Stimulated activated CD4-positive, alpha-beta T cell treated with anti-CD3 and anti-CD28 coated beads, Interleukin-12 subunit alpha, Interleukin-12 subunit beta, amount 100 ng/mL, for 4 hours (primary cell): ENCODE measurements at regions not wholly inside any gene's neighbourhood (a gene's known extent, or its start where the extent isn't known, plus 50 kb on each side); places are given as distances from the start of the nearest gene placed in this dataset.
A peak's percentile ranks its signal among the peaks of the same experiment; 100 is the strongest.

Source experiments
- DNase-seq: peaks from one replicate; pipeline ENCODE4 v3.0.0-alpha.2; 2020

DNA sequence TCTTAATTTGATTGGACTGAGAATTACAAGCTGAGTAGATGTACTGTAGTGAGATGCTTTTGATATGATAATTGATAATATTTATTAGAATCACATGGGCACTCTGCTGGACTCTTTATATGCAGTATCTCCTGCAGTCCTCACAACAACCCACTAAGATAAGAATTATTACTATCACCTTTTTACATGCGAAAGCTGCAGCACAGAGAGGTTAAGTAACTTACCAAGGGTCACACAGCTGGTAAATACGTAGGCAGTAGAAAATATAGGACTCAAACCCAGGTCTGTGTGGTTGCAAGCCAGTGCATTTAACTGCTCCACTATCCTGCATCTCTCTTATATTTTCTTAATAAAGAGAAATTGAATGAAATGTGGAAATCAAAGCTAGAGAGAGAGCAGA, 392.8 kb upstream of the RORA start:
- no peak for DNase-seq

DNA sequence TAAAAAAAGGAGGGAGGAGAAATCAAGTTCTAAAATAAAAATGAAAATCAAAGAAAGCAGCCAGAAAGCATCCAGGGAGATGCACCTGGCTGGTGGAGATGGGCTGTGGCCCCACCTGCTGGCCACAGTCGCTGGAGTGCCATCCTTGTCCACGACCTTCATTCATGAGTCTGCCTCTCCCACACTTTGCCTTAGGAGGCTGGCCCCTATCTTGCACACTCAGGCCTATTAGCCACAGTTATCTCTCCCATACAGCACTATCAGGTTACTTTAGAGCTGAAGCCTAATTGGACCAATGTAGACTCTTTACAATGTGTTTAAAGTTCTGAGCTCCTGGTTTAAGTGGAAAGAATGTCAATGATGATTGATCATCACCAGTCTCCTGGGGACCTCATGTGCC, 392.0 kb upstream of the RORA start:
- DNase-seq = peak; percentile 1

DNA sequence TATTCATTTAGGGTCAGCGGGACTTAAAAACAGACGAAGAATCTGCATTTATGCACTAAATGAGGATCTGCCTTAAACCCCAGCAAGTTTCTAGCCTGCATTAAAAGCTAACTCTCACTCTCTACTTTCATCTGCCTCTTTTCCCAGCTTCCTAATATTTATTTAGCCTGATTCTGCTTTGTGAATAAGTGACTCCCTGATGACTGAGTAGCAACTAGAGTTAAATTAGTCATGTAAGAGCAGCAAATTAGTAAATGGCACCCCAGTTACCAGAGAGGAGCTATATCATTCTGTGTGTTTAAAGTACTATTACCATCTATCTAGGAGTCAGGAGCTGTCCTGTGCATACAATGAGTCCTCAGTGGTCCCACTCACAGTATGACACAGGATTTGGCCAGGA, 391.0 kb upstream of the RORA start:
- no peak for DNase-seq

- no peak for DNase-seq
Observed at GRCh38 chr15:61613729-61614128, 384.6 kb upstream of the RORA start.

DNA sequence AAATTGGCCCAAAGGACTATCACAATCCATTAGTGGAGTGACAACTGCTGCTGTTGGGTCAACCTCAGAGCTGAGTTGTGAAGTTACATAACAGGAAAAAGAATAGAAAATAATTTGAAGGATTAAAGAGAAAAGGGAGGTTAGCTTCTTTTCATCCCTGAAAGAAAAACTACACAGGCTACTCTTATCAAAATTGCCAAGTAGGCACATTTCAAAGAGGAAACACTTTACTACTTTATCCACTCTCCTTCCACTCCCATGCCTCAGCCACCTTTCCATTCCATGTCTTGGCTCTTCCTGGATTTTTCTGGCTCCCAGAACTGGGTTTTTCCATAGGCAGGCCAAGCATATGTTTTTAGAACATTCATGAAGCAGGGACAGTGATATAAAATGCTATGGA, 384.0 kb upstream of the RORA start:
- no peak for DNase-seq

DNA sequence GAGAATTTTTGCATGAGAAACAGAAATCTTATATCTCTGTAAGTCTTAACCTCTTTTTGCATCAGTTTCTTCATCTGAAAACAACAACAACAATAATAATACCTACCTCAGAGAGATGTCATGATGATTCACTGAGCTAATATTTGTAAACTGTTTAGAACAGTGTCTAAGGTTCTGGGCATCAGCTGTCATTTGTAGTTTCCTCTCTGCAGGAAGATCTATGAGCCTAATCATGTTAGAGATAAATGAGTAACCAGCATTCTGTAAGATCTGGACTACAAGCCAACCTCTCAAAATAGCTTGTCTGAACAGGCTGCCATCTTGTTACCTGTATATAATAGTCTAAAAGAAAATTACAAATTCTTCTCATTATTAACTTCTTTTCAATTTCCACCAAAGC, 383.0 kb upstream of the RORA start:
- no peak for DNase-seq

- no peak for DNase-seq
Observed at GRCh38 chr15:61605343-61605742, 376.2 kb upstream of the RORA start.

DNA sequence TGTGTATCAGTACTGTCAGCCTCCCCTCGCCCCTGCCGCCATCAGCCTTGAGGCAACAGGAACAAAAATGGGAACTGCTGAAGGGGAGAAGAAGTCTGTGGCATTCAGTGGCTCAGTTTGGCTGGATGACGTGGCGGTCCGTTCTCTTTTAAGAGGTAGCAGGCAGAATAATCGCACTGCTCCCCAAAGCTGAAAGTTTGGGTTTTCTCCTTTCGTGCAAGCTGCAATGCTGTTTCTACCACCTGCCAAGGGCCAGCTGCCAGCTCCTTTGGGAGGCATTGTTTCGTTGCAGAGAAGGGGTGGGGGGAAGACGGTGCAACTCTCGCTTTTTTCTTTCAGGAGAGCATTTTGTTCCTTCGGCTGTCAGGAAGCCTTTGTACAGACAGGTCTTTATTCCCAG, 369.6 kb upstream of the RORA start:
- DNase-seq = no peak

- DNase-seq = no peak
Observed at GRCh38 chr15:61584410-61584809, 355.3 kb upstream of the RORA start.

- DNase-seq = no peak
Observed at GRCh38 chr15:61582092-61582491, 353.0 kb upstream of the RORA start.

DNA sequence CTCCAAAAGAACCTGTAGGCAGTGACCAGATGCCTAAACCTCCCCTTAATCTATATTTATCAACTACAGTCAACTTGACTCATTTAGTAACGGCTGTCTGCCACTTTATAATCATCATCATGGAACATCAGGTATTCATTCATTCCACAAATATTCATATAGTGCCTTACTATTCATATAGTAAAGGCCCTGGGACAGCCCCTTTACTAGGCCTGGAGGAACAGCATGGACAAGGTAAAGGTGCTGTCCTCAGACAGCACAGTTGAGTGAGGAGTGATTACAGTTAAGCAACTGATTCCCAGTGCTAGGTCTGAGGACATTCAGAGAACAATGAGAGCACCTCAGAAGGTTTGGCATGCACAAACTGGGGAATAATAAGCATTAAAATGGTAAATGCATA, 346.5 kb upstream of the RORA start:
- DNase-seq = no peak

DNA sequence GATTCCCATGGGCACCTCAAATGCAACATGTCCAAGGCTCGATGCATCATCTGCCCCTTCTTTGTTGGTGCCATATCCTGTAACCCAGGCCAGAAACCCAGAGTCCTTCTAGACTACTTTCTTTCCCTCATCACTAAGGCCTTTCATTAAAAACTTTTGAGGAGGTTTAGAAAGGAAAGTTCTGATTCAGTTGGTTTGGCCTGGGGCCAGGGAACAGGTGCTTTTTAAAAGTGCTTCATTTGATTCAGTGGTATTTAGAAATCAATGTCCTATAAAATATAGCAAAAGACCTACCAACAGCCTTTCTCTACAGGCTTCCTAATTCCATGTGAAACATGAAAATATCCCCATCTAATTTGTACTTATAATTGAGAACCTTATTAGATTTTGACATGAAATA, 341.9 kb upstream of the RORA start:
- no peak for DNase-seq

DNA sequence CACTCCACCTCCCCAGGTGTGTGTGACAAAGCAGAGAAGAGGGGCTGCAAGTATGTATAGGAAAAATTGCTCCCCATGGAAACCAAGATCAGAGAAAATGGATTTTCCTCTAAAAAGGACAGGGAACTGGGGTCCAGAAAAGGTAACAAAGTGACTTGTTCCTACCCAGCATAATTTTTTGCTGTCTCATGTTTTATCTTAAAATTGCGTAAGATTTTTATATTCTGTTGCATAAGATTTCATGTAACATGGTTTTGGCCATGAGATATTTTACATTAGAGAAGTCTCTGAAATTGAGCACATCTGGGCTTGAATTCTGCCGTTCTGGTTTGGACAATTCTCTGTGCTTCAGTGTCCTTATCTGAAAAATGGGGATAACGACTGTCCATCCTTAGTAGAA, 335.7 kb upstream of the RORA start:
- DNase-seq = no peak

GRCh38 chr15:61558172-61559136, 329.4 kb upstream of the RORA start:
- no peak for DNase-seq

DNA sequence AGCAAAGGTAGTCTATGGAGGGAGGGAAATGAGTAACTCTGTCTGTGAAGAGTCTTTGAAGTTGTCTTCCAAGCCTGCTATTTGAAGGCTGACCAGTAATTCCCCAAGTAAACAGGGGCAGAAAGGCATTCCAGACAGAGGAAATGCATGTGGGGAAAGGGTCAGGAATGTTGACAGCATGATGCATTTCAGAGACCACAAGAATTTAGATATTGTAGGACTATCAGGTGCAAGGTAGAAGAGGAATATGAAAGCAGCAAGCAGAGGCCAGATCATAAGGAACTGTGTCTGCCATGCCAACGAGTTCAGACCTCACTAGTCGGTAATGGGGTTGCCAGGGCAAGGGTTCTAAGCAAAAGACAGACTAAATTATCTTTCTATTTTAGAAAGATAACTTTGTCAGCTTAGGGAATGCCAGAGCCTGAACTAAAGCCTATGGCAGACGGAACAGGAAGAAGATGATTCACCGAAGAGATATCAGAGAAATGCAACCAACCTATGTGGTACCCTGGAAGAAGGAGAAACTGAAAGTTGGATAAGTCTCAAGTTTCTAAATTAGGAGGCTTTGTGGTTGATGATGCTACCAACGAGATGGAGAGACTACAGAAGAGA, 327.0 kb upstream of the RORA start:
- no peak for DNase-seq

- no peak for DNase-seq
Observed at GRCh38 chr15:61549727-61550126, 320.6 kb upstream of the RORA start.

DNA sequence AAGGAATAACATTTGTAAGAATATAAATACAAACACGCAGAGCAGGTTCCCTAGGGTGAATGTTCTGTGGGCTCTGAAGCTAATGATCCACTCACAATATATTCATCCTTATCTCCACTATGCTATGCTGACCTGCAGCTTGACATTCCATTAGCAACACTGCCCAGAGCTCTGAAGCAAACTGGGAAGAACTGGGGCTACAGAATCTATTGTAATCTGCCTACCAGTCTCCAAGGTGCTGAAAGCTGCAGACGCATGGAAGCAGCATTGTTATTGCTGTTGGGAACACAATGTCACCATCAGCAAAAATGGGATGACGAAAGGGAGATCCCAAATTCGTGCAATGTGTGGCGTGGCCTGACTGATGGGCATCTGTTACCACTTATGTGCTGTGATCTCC, 316.7 kb upstream of the RORA start:
- DNase-seq = no peak

- DNase-seq = no peak
Observed at GRCh38 chr15:61541516-61541915, 312.4 kb upstream of the RORA start.

DNA sequence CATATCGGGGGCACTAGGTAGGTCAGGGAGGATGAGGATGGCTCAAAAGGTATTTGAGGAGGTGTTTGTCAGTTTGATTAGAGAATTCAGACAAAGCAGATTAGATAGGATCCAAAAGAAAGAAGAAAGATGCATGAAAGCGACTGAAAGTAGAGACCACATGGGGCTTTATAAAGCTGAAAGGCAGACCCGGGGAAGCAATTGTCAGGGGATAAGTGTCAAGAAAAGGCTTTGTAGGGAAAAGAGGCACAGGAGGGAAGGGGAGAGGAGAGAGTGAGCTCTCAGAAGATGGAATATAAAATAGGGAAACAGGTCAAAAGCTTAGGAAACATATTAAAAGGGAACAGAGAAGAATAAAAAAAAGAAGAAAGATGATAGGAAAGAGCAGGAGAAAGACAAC, 308.2 kb upstream of the RORA start:
- DNase-seq = no peak

GRCh38 chr15:61534986-61535385, 305.9 kb upstream of the RORA start:
- no peak for DNase-seq

GRCh38 chr15:61530769-61531168, 301.7 kb upstream of the RORA start:
- DNase-seq = no peak

- DNase-seq = no peak
Observed at GRCh38 chr15:61528581-61528910, 299.4 kb upstream of the RORA start.

- DNase-seq = no peak
Observed at GRCh38 chr15:61527836-61528580, 298.9 kb upstream of the RORA start.

- DNase-seq = no peak
Observed at GRCh38 chr15:61524545-61524944, 295.4 kb upstream of the RORA start.
